H9 (cell line): ENCODE measurements at regions not wholly inside any gene's neighbourhood (a gene's known extent, or its start where the extent isn't known, plus 50 kb on each side); places are given as distances from the start of the nearest gene placed in this dataset.

Source experiments
- DNase-seq: peaks from one replicate; pipeline ENCODE4 v3.0.0-alpha.2; 2017
- H2AFZ ChIP-seq: one replicate; pipeline ENCODE4 v1.6.1; 2013; ENCODE audit warnings: mild to moderate bottlenecking, low read length, control low read depth, moderate library complexity
- H2AK5ac ChIP-seq: 2 replicates; pipeline ENCODE4 v1.6.1; 2013; ENCODE audit warnings: low read length, control low read depth, mixed read lengths; ENCODE audit not compliant: insufficient read length
- H2BK120ac ChIP-seq: one replicate; pipeline ENCODE4 v1.6.1; 2013; ENCODE audit warnings: low read depth, mild to moderate bottlenecking, low read length, control low read depth, inconsistent platforms; ENCODE audit not compliant: poor library complexity, severe bottlenecking
- H2BK12ac ChIP-seq: 2 replicates; pipeline ENCODE4 v1.6.1; 2013; ENCODE audit warnings: low read length, control low read depth, mixed read lengths, low read depth; ENCODE audit not compliant: insufficient read length
- H2BK15ac ChIP-seq: 2 replicates; pipeline ENCODE4 v1.6.1; 2013; ENCODE audit warnings: low read depth, low read length, control low read depth
- H2BK20ac ChIP-seq: one replicate; pipeline ENCODE4 v1.6.1; 2013; ENCODE audit warnings: low read depth, mild to moderate bottlenecking, low read length, control low read depth, inconsistent platforms; ENCODE audit not compliant: poor library complexity, severe bottlenecking
- H2BK5ac ChIP-seq: 2 replicates; pipeline ENCODE4 v1.6.1; 2013; ENCODE audit warnings: low read length, control low read depth, mixed read lengths; ENCODE audit not compliant: insufficient read length
- H3K14ac ChIP-seq: 2 replicates; pipeline ENCODE4 v1.6.1; 2013; ENCODE audit warnings: low read length, control low read depth; ENCODE audit not compliant: insufficient read depth
- H3K18ac ChIP-seq: 2 replicates; pipeline ENCODE4 v1.6.1; 2013; ENCODE audit warnings: low read depth, mild to moderate bottlenecking, mixed read lengths, low read length, control low read depth; ENCODE audit not compliant: insufficient read length
- H3K23ac ChIP-seq: 2 replicates; pipeline ENCODE4 v1.6.1; 2013; ENCODE audit warnings: low read length, control low read depth, mixed read lengths, low read depth; ENCODE audit not compliant: insufficient read length
- H3K23me2 ChIP-seq: 2 replicates; pipeline ENCODE4 v1.6.1; 2013; ENCODE audit warnings: low read depth, mild to moderate bottlenecking, mixed read lengths, low read length, control low read depth; ENCODE audit not compliant: insufficient read length, poor library complexity, severe bottlenecking
- H3K27ac ChIP-seq: 2 replicates; pipeline ENCODE4 v1.5.1; 2013; ENCODE audit warnings: low read length, control low read depth, mixed read lengths, low read depth; ENCODE audit not compliant: insufficient read length
- H3K27me3 ChIP-seq: 2 replicates; pipeline ENCODE4 v1.6.1; 2013; ENCODE audit warnings: low read length, control low read depth, inconsistent platforms; ENCODE audit not compliant: insufficient read depth
- H3K4ac ChIP-seq: 2 replicates; pipeline ENCODE4 v1.6.1; 2013; ENCODE audit warnings: low read depth, mild to moderate bottlenecking, control low read depth, inconsistent platforms, low read length, moderate library complexity
- H3K4me1 ChIP-seq: 2 replicates; pipeline ENCODE4 v1.6.1; 2013; ENCODE audit warnings: low read length, control low read depth, inconsistent platforms; ENCODE audit not compliant: insufficient read depth
- H3K4me2 ChIP-seq: 2 replicates; pipeline ENCODE4 v1.6.1; 2013; ENCODE audit warnings: low read length, control low read depth, mixed read lengths; ENCODE audit not compliant: insufficient read length, insufficient read depth
- H3K56ac ChIP-seq: 2 replicates; pipeline ENCODE4 v1.6.1; 2013; ENCODE audit warnings: low read depth, mild to moderate bottlenecking, mixed read lengths, low read length, control low read depth; ENCODE audit not compliant: insufficient read length
- H3K79me1 ChIP-seq: 2 replicates; pipeline ENCODE4 v1.6.1; 2013; ENCODE audit warnings: low read depth, mild to moderate bottlenecking, moderate library complexity, low read length, control low read depth, inconsistent platforms; ENCODE audit not compliant: insufficient read depth, poor library complexity, severe bottlenecking
- H3K79me2 ChIP-seq: 2 replicates; pipeline ENCODE4 v1.6.1; 2013; ENCODE audit warnings: low read length, control low read depth, inconsistent platforms; ENCODE audit not compliant: insufficient read depth
- H3K9ac ChIP-seq: 2 replicates; pipeline ENCODE4 v1.6.1; 2013; ENCODE audit warnings: low read length, control low read depth, mixed read lengths; ENCODE audit not compliant: insufficient read length; ENCODE audit errors: extremely low read depth
- H3K9me3 ChIP-seq: one replicate; pipeline ENCODE4 v1.6.1; 2013; ENCODE audit warnings: low read depth, low read length, inconsistent platforms; ENCODE audit not compliant: control insufficient read depth
- H3T11ph ChIP-seq: one replicate; pipeline ENCODE4 v1.6.1; 2013; ENCODE audit warnings: mild to moderate bottlenecking, low read length, control low read depth, inconsistent platforms
- H4K20me1 ChIP-seq: one replicate; pipeline ENCODE4 v1.6.1; 2013; ENCODE audit not compliant: control insufficient read depth, insufficient read length, insufficient read depth
- H4K5ac ChIP-seq: 2 replicates; pipeline ENCODE4 v1.6.1; 2013; ENCODE audit warnings: low read depth, mild to moderate bottlenecking, mixed read lengths, low read length, control low read depth; ENCODE audit not compliant: insufficient read length
- H4K8ac ChIP-seq: replicated peaks from 2 replicates; pipeline ENCODE4 v1.6.1; 2013; ENCODE audit warnings: low read length, control low read depth, mixed read lengths, low read depth; ENCODE audit not compliant: insufficient read length
- H4K91ac ChIP-seq: 2 replicates; pipeline ENCODE4 v1.6.1; 2013; ENCODE audit warnings: low read depth, mild to moderate bottlenecking, moderate library complexity, mixed read lengths, low read length, control low read depth; ENCODE audit not compliant: insufficient read length
- H3K27ac Mint-ChIP-seq, 3 experiments: 2 replicates in 2 of 3; 3 replicates in 1 of 3; pipeline ENCODE4 v1.8.0; 2020 to 2021; ENCODE audit warnings: mixed read lengths in 3 of 3, mild to moderate bottlenecking in 1 of 3, moderate library complexity in 1 of 3
- H3K27me3 Mint-ChIP-seq: 2 replicates; pipeline ENCODE4 v1.8.0; 2021; ENCODE audit warnings: low read depth, mild to moderate bottlenecking, moderate library complexity, mixed read lengths
- H3K36me3 Mint-ChIP-seq, 3 experiments: 2 replicates in 2 of 3; 3 replicates in 1 of 3; pipeline ENCODE4 v1.8.0; 2020 to 2021; ENCODE audit warnings: low read depth in 3 of 3, mixed read lengths in 3 of 3; ENCODE audit not compliant: insufficient read depth in 1 of 3
- H3K4me1 Mint-ChIP-seq, 2 experiments: 2 replicates each; pipeline ENCODE4 v1.8.0; 2020; ENCODE audit warnings: mixed read lengths in 2 of 2
- H3K4me3 Mint-ChIP-seq, 2 experiments: 2 replicates in 1 of 2; 3 replicates in 1 of 2; pipeline ENCODE4 v1.8.0; 2020 to 2021; ENCODE audit warnings: mild to moderate bottlenecking in 2 of 2, mixed read lengths in 2 of 2, moderate library complexity in 1 of 2
- H3K9me3 Mint-ChIP-seq, 2 experiments: 2 replicates in 1 of 2; 3 replicates in 1 of 2; pipeline ENCODE4 v1.8.0; 2020; ENCODE audit warnings: mild to moderate bottlenecking in 2 of 2, mixed read lengths in 2 of 2, moderate library complexity in 1 of 2
- WGBS: extraction: QIAGEN DNeasy Blood & Tissue Kit; methylation state at CpG from one replicate; pipeline ENCODE4 v1.1.7; 2013; ENCODE audit warnings: missing lambda C conversion rate, low lambda C conversion rate, mixed read lengths; ENCODE audit not compliant: insufficient read length; ENCODE audit errors: extremely low coverage; 5-methylcytosine and 5-hydroxymethylcytosine counted together
- TF ChIP-seq, protein P1 (sequence below): fragments of 200-600 bp; sonication (generic); conservative IDR thresholded peaks from 3 replicates; pipeline ENCODE4 v1.8.0; 2021; ENCODE audit warnings: antibody characterized with exemption, mild to moderate bottlenecking

- Histone ChIP-seq H3K9ac (no peak overlapping the region), H4K5ac (no peak overlapping the region), H3K23ac (no peak overlapping the region), H4K91ac (no peak overlapping the region), H4K8ac (no peak overlapping the region), H3K4me2 (no peak overlapping the region), H2AFZ (no peak overlapping the region), H2AK5ac (no peak overlapping the region), H3K9me3 (no peaks in the 10 kb centered on the region), H3K14ac (no peak overlapping the region), H3K23me2 (no peaks in the 10 kb centered on the region), H3K79me2 (no peaks in the 10 kb centered on the region), H4K20me1 (no peaks in the 10 kb centered on the region), H2BK120ac (no peak overlapping the region), H3K27ac (no peak overlapping the region), H2BK15ac (no peak overlapping the region), H3K4ac (no peak overlapping the region), H3K18ac (no peak overlapping the region), H2BK20ac (no peak overlapping the region), H3K56ac (no peak overlapping the region), H3K79me1 (no peaks in the 10 kb centered on the region), H2BK5ac (no peak overlapping the region), H3T11ph (no peak overlapping the region), H3K4me1 (no peaks in the 10 kb centered on the region), H2BK12ac (no peak overlapping the region), H3K27me3 (no peaks in the 10 kb centered on the region)
- Mint-ChIP-seq H3K4me3 (no peak overlapping the region), H3K4me1 (peaks cover 9 to 10% of the 10 kb centered on the region in 2 experiments), H3K36me3 (no peaks in the 10 kb centered on the region), H3K27me3 (no peaks in the 10 kb centered on the region), H3K9me3 (no peaks in the 10 kb centered on the region), H3K27ac (no peak overlapping the region)
- WGBS: no CpG with 5 or more reads among the region's 6 CpGs
- TF ChIP-seq, protein P1, sequence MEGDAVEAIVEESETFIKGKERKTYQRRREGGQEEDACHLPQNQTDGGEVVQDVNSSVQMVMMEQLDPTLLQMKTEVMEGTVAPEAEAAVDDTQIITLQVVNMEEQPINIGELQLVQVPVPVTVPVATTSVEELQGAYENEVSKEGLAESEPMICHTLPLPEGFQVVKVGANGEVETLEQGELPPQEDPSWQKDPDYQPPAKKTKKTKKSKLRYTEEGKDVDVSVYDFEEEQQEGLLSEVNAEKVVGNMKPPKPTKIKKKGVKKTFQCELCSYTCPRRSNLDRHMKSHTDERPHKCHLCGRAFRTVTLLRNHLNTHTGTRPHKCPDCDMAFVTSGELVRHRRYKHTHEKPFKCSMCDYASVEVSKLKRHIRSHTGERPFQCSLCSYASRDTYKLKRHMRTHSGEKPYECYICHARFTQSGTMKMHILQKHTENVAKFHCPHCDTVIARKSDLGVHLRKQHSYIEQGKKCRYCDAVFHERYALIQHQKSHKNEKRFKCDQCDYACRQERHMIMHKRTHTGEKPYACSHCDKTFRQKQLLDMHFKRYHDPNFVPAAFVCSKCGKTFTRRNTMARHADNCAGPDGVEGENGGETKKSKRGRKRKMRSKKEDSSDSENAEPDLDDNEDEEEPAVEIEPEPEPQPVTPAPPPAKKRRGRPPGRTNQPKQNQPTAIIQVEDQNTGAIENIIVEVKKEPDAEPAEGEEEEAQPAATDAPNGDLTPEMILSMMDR: no peak
- DNase-seq: no peak
Observed at GRCh38 chr2:81436256-81436655, 1131.7 kb upstream of the LRRTM1 start.
